ENCODE measurements at regions not wholly inside any gene's neighbourhood (a gene's known extent, or its start where the extent isn't known, plus 50 kb on each side); places are given as distances from the start of the nearest gene placed in this dataset.

DNA sequence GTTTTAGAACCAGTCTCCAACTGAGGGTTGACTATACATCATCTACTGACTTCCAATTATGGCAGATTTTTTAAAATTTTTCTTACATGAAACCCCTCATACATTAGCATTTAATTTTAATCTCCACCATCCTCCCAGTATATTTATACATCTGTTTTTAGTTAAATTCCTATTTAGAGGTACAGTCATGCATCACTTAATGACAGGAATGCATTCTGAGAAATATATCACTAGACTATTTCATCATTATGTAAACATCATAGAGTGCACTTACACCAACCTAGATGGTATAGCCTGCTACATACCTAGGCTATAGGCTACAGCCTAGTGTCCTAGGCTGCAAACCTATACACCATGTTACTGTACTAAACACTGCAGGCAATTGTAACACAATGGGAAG, 316.7 kb upstream of the MARCKS start:
- DNase-seq (ENCODE audit: low read depth in 2 of 2): no peak

DNA sequence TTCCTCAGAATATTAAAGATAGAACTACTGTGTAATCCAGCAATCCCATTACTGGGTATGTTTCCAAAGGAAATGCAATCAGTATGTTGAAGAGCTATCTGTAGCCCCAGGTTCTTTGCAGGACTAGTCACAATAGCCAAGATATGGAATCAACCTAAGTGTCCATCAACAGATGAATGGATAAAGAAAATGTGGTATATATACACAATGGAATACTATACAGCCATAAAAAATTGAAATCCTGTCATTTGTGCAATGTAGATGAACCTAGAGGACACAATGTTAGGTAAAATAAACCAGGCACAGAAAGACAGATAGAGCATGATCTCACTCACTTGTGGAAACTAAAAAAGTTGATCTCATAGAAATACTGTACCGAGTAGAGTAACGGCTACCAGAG, 306.0 kb upstream of the MARCKS start:
- DNase-seq (ENCODE audit: low read depth in 2 of 2): no peak

DNA sequence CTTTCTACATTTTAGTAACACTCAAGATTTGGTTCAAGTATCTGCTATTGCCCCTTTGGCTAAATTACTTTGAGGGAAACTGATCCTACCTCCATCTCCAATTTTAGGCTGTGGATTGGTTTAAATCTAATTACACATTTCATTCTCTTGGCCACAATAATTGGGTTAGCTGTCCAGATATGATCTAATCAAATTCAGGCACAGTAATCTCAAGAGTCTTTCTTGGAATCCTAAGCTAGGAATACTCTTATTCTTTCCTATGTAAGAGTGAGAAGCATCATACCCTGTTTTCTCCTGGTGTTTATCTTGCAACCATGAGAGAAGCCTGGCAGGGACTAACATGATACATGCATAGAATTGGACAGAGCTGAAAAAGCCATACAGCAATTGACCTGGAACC, 300.4 kb upstream of the MARCKS start:
- DNase-seq (ENCODE audit: low read depth in 2 of 2): no peak

DNA sequence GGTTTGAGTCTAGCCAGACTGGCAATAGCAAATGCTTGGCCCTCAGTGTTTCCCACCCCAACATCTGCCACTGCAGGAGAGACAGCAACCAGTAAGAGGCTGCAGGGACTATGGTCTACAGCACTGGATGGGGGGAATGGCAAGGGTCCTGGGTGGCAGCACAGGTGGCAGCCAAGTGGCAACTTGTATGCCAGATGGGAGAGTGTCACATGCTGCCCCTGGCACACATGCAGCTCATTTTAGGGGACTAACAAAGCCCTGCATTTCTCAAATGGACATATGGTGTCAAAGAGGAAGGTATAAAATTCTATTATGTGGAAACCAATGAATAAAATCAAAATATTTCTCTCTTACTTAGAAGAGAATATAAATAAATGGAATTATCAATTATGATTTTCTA, 298.7 kb upstream of the MARCKS start:
- no peak for DNase-seq (ENCODE audit: low read depth in 2 of 2)

DNA sequence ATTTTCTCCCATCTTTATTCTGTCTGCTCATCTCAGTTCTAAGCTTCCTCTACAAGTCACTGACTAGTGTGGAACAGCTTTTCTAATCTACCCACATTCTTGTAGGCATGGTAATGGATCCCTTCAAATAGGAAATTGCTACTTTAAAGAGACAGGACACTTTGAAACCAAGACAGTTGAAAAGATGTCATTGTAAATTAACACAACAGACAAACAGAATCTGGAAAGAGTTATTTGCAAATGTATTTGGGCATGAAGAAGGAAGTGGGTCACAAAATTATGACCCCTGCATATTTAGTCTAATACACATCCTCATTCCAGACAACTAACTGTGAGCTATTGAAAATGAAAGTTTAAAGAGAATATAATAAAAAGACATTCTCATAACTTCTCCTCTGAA, 298.2 kb upstream of the MARCKS start:
- peak; percentile 33 to 77 for DNase-seq (ENCODE audit: low read depth in 2 of 2)

DNA sequence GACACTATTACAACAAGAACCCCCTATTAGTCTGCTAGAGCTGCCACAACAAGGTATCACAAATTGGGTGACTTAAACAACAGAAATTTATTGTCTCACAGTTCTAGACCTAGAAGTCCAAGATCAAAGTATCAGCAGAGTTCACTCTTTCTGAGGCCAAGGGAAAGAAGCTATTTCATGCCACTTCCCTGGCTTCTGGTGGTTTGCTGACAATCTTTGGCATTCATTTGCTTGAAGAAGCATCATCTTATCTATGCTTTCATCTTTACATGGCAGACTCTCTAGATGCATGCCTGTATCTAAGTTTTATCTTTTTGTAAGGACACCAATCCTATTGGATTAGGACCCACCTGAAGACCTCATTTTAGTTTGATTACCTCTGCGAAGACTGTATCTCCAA, 296.8 kb upstream of the MARCKS start:
- no peak for DNase-seq (ENCODE audit: low read depth in 2 of 2)

DNA sequence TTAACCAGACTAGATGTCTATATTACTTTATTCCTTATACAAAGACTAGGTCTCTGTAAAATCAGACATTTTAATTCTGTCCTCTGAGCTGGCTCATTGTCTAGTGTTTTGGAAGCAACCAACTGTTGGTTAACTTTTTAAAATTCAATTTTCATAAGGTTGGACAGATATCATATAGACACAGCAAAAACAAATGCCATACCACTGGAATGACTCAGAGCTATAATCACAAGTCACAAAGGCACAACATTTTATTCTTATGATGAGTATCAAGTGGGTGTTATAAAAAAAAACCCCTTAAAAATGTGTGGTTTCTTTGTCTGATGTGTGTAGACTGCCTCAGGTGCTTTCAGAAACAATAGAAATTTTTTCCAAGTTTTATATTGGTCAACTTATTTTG, 296.2 kb upstream of the MARCKS start:
- peak; percentile 24 to 68 for DNase-seq (ENCODE audit: low read depth in 2 of 2)

DNA sequence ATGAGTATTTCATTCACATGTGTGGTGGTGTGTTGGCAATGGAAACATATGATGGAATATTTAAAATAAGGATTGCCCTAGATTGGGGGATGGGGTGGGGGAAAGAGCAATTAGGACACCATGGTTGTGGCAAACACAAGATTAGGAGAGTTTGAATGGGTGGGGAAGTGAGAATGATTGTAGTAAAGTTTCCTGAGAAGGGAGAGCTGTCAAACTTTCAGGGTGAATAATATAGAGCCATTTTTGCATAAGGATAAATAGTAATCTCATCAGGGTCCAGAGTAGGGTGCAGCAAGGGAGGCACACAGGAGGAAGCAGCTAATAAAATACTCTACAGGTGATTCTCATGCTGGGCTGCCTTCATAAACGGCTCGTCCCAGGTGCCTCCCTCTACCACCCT, 294.9 kb upstream of the MARCKS start:
- no peak for DNase-seq (ENCODE audit: low read depth in 2 of 2)

DNA sequence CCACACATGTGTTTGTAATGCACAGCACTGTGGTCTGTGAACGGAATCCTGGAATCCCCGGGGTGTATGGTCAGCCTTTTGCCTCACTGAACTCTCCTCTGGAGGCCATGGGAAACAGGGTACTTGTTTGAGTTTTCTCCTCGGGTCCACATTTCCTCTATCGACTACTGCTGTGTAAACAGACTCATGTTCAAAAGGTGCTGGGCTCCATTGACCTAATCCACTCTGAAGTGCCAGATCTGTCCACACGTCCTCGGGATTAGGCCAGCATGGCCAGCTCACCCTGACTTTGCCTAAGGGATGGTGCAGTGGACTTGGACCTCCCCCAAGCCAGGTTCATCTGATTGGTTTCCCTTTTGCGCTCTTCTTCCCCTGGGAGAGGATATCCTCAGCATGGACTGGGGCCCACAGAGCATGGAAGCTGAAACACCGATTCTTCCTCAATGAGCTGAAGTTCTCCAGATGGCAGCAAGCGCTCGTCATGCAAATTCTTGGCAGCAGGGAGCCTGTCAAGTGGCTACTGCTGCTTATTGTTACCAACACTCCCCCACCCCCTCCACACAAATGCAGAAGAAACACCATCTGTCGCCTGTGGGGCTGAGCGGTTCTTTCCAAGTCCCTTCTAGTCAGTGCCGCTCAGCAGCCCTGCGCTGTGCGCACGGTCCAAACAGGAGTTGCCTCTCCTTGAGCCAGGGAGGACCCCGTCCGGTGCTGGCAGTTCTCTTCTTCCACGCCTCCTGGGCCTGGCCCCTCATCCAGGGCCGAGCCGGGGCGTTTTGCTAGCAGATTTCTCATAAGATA, 292.6 kb upstream of the MARCKS start:
- peak; percentile 54 to 91 for DNase-seq (ENCODE audit: low read depth in 2 of 2)

DNA sequence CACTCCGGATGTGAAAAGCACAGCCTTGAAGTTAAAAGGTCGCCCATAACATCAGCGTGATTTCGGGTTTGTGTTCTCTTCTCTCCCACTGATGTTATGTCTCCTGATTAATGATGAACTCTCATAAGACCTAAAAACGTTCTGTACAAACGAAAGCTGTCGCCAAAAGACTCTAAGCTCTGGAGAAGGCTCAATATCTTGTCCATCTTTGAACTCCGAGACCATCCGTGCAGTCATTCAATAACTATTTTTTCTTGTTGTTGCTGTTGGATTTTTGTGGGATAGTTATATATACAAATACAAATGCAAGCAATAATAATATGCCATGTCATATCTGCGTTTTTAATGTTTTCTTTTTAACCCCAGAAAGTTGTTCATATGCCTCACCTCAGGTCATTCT, 291.8 kb upstream of the MARCKS start:
- DNase-seq (ENCODE audit: low read depth in 2 of 2): no peak

DNA sequence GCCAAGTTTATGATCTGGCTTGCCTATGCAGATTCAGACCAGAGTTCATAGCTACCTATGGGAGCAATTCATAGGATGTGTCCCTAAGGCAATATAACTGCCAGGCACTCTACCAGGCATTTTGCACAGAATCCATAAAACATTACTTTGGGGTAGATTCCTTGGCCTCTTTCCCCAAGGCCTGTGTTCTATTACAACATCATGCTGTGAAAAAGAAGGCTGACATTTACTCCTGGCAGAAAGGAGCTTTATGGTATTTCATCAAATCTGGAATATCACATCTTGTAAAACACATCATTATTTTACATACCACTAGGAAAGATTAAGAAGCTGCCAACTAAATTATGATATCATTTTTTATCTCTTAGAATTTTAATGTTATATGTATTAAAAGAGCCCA, 287.0 kb upstream of the MARCKS start:
- DNase-seq (ENCODE audit: low read depth in 2 of 2): no peak

DNA sequence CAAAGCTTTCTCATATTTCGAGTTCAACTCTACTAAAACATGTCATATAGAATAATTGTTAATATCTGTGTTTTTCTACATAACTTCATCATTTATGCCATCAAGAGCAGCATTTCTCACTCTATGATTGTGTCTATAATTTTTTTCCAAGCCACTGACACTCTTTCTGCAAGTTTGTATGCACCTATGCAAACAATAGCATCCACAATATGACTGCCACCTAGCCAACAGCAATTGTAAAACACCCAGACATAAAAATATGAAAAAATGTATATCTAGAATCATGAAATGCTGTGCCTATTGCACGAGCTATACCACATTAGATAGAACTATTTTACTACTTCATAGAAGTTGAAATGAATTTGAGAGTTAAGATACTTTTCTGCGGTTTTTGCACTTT, 286.5 kb upstream of the MARCKS start:
- DNase-seq (ENCODE audit: low read depth in 2 of 2): peak in 1 of 2 donors; percentile 41

DNA sequence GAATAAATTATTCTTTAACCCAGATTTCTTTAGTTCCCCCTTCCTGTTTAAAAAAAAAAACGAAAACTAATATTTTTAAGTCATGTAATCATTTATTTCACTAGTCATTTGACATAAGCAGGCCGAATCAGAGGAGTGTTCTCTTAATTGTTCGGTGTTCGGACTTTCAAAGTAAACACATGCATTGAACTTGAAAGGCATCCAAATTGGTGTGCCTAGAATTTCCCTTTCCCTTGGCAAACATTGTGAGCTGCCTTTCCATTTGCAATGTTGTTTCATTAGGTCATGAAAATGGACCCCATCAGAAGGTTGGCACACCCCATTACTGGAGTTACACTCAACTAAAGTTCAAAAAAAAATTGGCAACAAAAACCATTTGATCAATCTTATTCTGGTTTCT, 283.0 kb upstream of the MARCKS start:
- peak; percentile 30 to 63 for DNase-seq (ENCODE audit: low read depth in 2 of 2)

DNA sequence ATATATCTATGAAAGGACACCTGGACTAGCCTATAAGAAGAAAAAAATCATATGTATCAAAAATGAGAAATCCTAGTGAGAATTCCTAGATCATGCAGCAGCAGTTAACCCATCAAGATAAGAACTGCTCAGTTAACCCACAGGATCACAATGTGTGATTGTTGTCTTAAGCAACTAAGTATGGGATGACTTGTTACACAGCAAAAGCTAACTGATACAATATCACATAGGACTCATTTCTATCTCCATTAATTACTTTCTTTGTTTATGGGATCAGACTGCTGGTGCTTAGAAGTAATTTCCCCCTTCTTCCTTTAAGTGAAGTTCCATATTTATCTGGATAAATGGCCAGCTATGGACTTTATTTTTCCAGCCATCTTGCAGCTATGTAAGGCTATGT, 280.8 kb upstream of the MARCKS start:
- DNase-seq (ENCODE audit: low read depth in 2 of 2): no peak

DNA sequence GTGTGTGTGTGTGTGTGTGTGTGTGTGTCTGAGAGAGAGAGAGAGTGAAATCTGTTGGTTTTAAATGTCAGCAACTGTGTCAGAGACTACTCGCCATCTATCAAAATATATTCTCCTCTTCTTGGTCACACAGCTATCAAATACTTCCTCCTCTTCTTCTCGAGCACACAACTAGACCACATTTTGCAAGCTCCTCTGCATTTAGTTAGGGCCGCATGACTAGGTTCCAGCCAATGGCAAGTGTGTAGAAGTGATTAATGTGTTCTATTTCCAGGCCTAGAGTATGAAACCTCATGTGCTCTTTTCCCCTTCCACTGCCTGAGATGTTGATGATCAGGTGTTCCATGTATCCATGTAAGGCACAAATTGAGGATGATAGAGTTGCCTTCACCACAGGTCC, 278.5 kb upstream of the MARCKS start:
- no peak for DNase-seq (ENCODE audit: low read depth in 2 of 2)

DNA sequence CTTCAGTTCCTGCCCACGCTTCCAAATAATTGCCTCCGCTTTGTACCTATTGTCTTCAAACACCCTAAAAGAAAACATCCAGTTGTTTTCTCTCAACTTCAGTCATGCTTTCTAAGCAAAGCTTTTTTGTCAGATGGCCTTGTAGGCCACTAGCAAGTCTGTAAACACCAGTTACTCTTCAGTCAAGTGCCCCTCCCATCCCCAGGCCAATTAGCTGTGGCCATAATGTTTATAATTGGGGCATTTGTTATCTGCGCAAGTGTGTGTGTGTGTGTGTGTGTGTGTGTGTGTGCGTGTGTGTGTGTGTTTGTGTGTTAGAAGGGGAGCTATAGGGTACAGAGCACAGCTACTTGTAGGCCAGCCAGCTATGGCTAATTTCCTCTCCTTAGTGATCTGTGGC, 272.4 kb upstream of the MARCKS start:
- DNase-seq (ENCODE audit: low read depth in 2 of 2): no peak

DNA sequence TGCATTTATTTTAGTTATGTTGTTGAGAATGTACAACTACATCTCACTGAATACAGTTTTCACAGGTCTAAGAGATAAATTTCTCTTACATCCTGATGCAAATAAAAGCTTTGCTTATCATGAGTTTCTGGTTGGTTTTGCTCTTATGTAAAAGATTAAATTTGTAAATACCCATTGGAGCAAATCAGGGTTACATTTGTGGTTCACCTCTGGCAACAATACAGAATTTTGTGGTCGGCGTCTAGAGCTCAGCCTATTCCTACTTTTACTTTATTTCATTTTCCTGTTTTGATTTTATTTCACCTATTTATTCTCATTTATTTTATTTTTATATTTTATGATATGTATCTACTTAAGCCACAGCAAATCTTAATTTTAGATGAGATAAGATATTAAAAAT, 271.9 kb upstream of the MARCKS start:
- no peak for DNase-seq (ENCODE audit: low read depth in 2 of 2)

DNA sequence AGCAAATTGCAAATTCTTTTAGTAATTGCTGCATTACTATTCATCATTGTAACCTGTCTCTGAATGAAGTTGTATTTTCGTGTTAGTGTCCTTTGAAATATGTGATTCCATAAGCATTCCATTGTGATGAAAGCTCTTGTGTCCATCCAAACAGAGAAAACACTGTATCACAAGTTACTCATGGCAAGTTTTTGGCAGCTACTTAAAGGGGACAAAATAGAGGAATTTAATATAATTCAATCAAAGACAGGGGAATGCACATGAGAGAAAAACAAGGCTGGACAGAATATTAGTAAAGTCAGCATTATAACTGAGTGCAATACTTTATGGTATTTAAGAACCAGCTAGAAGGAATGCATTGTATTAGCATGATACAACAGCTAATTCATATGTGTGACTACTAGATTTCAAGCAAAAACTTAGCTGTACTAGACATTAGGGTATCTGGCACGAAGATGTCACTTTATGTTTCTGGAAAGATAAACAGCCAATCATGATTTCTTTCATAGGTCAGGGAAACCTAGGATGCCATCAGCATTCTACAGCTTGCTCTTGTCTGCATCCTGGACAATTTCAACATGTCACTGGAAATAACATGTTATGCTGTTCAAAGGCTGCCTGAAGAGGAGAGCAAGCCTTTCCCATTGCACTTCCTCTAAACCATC, 270.6 kb upstream of the MARCKS start:
- peak in 1 of 2 donors; percentile 12 for DNase-seq (ENCODE audit: low read depth in 2 of 2)

DNA sequence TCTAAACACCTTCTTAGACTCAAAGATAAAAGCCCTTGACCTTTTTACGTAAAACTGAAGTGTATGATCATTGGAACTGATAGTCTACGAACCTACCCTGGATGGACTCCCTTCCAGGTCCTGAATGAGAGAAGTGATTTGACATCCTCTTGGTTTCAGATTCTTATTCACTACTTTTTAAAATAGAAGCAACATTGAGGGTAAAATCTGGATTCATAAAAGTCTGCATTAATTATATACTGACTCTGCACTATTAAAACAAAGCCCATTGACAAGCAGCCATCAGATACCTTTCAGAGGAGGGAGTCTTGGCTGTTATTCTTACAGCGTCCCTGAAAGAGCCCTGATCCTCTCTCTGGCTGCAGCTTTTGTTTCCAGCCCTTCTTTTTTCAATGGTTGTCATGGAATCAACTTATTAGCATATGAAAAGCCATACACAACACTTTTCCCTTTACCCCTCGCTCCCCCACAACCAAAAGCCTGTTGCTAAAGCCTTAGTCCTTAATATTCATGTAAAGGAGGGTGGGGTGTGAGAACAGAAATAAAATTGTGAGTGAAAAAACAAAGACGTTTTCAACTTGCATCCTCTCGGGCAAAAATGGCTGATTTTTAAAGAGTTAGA, 270.0 kb upstream of the MARCKS start:
- no peak for DNase-seq (ENCODE audit: low read depth in 2 of 2)

DNA sequence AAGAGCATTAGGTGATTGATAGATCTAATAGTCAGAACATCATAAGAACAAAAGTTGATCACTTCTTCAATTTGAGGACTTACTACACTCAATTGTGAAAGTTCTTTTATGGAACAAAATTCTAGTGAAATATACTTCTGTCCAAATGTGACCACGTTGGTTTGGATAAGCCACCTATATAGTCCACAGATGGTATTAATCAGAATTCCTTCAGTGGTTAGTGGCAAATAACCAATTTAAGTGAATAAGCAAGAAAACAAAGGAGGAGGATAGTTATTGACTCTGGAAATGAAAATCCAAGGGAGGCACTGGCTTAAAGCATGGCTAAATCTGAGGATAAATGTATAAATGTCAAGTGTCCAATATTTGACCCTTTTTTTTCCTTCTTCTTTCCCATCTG, 268.5 kb upstream of the MARCKS start:
- DNase-seq (ENCODE audit: low read depth in 2 of 2): no peak

DNA sequence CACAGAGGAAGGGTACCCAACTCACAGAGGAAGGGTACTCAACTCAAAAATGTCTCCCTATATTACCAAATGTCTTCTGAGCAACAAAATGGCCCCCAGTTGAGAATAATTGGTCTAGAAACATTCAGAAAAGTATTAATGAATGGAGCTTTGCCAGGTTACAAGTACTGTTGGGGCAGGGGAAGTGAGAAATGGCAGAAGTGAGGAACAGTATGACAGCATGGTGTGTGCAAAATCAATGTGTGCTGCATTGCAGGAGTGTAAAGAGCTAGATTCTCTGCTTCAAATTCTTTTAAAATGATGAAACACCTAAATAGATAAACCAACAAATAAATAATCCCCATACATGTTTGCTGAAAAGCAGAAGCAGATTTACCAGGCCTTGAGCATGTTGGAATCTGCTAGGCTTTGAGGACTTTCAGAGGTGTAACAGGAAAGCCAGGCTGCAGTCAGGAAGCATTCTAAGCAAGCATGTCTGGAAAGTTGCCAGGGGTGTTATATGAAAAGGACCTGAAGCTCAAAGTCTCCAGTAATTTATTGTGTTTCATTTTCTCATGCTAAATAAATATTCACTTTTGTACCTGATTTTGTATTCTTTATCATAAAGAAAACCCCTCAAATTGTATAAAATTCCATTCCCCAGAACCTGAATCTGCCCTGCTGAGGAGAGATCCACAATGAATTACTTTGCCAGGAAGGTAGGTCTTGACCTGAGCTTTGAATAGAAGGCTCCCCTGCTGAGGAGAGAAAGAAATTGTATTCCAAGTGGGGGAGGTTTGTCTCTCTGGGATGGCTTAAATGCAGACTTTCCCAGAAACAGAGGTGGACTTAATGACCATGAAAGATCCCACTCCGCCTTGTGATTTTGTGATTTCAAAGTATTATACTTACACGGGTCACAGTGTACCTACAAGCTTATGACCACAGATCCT, 265.0 kb upstream of the MARCKS start:
- DNase-seq (ENCODE audit: low read depth in 2 of 2): peak; percentile 72 to 86

DNA sequence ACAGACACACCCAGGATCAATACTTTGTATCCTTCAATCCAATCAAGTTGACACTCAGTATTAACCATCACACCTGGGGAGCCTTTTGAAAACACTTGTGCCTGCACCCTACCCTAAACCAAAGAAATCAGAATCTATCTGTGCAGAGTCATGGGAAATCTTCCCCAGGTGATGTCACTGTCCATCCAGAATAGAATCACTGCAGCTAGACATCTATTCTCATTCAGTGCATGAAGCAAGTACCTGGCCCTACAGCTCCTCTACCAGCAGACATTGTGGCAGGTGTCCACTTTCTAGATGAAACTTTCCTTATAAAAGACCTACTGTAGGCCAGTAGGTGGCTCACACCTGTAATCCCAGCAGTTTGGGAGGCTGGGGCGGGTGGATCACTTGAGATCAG, 262.4 kb upstream of the MARCKS start:
- peak in 1 of 2 donors; percentile 36 for DNase-seq (ENCODE audit: low read depth in 2 of 2)

Measured in lung microvascular endothelial cell (primary cell).